Panc1 (cell line): ENCODE measurements at regions not wholly inside any gene's neighbourhood (a gene's known extent, or its start where the extent isn't known, plus 50 kb on each side); places are given as distances from the start of the nearest gene placed in this dataset.

Source experiments
- ATAC-seq: fragments of 200-7000 bp; cut with Tn5 transposase; 2 replicates; pipeline ENCODE4 v1.9.1; 2020; ENCODE audit warnings: mild to moderate bottlenecking, moderate library complexity
- BruUV-seq: library from RNA; stranded (reverse); fragments of 400-500 nt; replicated peaks from 2 replicates; lab custom pipeline; 2021; lab: Mats Ljungman, UMichigan
- CTCF ChIA-PET: fragments of 300-600 bp; sonication (Branson Sonifier 250); formaldehyde crosslinking; loops from one replicate; lab custom pipeline; 2022; ENCODE audit warnings: antibody characterized with exemption; lab: Charles Lee
- POLR2A ChIA-PET: fragments of 300-600 bp; sonication (Branson Sonifier 250); formaldehyde crosslinking; loops from one replicate; lab custom pipeline; 2022; ENCODE audit warnings: antibody characterized with exemption; lab: Charles Lee
- DNase-seq: peaks from one replicate; pipeline ENCODE4 v3.0.0-alpha.2; 2010; ENCODE audit warnings: low read depth, low spot score
- H3K27ac ChIP-seq: 2 replicates; pipeline ENCODE4 v1.5.1; 2011; ENCODE audit warnings: mild to moderate bottlenecking, low read length, inconsistent platforms
- H3K27me3 ChIP-seq: fragments of 200-500 bp; sonication (Bioruptor generic); 2 replicates; pipeline ENCODE4 v1.6.0; 2014; ENCODE audit warnings: low read length, inconsistent platforms; ENCODE audit not compliant: control insufficient read depth, insufficient read depth
- H3K36me3 ChIP-seq: fragments of 200-500 bp; sonication (Bioruptor generic); 2 replicates; pipeline ENCODE4 v1.5.1; 2014; ENCODE audit warnings: inconsistent platforms, mild to moderate bottlenecking, low read length, moderate library complexity; ENCODE audit not compliant: control insufficient read depth, insufficient read depth
- H3K4me1 ChIP-seq: 2 replicates; pipeline ENCODE4 v1.5.1; 2011; ENCODE audit warnings: inconsistent platforms, mild to moderate bottlenecking, low read length, moderate library complexity; ENCODE audit not compliant: control insufficient read depth, insufficient read depth
- H3K4me3 ChIP-seq, 2 experiments: 2 replicates each; pipeline ENCODE4 v1.5.1; 2011 to 2012; ENCODE audit warnings: low read depth in 2 of 2, low read length in 2 of 2, mild to moderate bottlenecking in 2 of 2, inconsistent platforms in 1 of 2, moderate library complexity in 1 of 2
- H3K9me3 ChIP-seq: fragments of 200-500 bp; sonication (Bioruptor generic); 2 replicates; pipeline ENCODE4 v1.5.1; 2014; ENCODE audit warnings: low read depth, mild to moderate bottlenecking, inconsistent platforms, low read length, moderate library complexity; ENCODE audit not compliant: control insufficient read depth, insufficient read depth
- POLR2AphosphoS5 ChIP-seq: IDR thresholded peaks from 2 replicates; pipeline ENCODE4 v1.6.1; 2012; ENCODE audit warnings: mild to moderate bottlenecking, low read depth, low read length, moderate library complexity
- SIN3A ChIP-seq: IDR thresholded peaks from 2 replicates; pipeline ENCODE4 v1.6.1; 2012; ENCODE audit warnings: low read depth, mild to moderate bottlenecking, low read length, moderate library complexity, borderline replicate concordance; ENCODE audit not compliant: insufficient read depth
- TCF7L2 ChIP-seq: IDR thresholded peaks from 2 replicates; pipeline ENCODE4 v1.6.1; 2011; ENCODE audit warnings: mild to moderate bottlenecking, low read depth, low read length, inconsistent platforms
- in situ Hi-C: cut with HindIII; loops from 2 replicates; pipeline ENCODE4 v1.10.0; 2016; ENCODE audit warnings: low sequenced_read_pairs, low pct_unique_long_range_greater_than_20kb
- intact Hi-C: fragments of 100-400 bp; cut with micrococcal nuclease; formaldehyde crosslinking; loops from one replicate; pipeline ENCODE4 v1.10.0; 2022; ENCODE audit not compliant: unreplicated experiment
- TF ChIP-seq, protein P1 (sequence below): fragments of 450-650 bp; IDR thresholded peaks from 2 replicates; pipeline ENCODE4 v1.5.1; 2017; ENCODE audit warnings: mild to moderate bottlenecking
- TF ChIP-seq, protein P2 (sequence below), 2 experiments: IDR thresholded peaks; 2 replicates each; pipeline ENCODE4 v1.6.1; 2011 to 2012; ENCODE audit warnings: low read depth in 2 of 2, control low read depth in 1 of 2, low read length in 1 of 2, mild to moderate bottlenecking in 1 of 2, moderate library complexity in 1 of 2; ENCODE audit not compliant: insufficient read depth in 1 of 2

DNA sequence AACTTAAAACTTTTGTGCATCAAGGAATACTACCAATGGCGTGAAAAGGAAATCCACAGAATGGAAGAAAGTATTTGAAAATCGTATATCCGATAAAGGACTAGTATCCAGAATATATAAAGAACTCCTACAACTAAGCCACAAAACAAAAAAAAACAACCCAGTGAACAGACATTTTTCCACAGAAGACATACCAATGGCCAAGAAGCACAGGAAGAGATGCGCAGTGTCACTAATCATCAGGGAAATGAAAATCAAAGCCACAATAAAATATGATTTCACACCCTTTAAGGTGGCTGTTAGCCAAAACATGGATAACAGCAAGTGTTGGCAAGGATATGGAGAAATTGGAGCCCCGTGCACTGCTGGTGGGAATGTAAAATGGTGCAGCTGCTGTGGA lies 203.3 kb downstream of the SEC14L1 start:
- Histone ChIP-seq H3K4me3 (no peak overlapping the region), H3K27me3 (no peaks in the 10 kb centered on the region), H3K9me3 (peaks cover 7% of the 10 kb centered on the region; the same call in 1 of the 2 replicates), H3K27ac (no peak overlapping the region), H3K4me1 (peaks cover 18% of the 10 kb centered on the region), H3K36me3 (no peaks in the 10 kb centered on the region)
- BruUV-seq = TSS peak; percentile 64
- no peak for TF ChIP-seq SIN3A
- TF ChIP-seq, protein P1, sequence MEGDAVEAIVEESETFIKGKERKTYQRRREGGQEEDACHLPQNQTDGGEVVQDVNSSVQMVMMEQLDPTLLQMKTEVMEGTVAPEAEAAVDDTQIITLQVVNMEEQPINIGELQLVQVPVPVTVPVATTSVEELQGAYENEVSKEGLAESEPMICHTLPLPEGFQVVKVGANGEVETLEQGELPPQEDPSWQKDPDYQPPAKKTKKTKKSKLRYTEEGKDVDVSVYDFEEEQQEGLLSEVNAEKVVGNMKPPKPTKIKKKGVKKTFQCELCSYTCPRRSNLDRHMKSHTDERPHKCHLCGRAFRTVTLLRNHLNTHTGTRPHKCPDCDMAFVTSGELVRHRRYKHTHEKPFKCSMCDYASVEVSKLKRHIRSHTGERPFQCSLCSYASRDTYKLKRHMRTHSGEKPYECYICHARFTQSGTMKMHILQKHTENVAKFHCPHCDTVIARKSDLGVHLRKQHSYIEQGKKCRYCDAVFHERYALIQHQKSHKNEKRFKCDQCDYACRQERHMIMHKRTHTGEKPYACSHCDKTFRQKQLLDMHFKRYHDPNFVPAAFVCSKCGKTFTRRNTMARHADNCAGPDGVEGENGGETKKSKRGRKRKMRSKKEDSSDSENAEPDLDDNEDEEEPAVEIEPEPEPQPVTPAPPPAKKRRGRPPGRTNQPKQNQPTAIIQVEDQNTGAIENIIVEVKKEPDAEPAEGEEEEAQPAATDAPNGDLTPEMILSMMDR = no peak
- TF ChIP-seq TCF7L2 = no peak
- no peak for TF ChIP-seq POLR2AphosphoS5
- TF ChIP-seq, protein P2, sequence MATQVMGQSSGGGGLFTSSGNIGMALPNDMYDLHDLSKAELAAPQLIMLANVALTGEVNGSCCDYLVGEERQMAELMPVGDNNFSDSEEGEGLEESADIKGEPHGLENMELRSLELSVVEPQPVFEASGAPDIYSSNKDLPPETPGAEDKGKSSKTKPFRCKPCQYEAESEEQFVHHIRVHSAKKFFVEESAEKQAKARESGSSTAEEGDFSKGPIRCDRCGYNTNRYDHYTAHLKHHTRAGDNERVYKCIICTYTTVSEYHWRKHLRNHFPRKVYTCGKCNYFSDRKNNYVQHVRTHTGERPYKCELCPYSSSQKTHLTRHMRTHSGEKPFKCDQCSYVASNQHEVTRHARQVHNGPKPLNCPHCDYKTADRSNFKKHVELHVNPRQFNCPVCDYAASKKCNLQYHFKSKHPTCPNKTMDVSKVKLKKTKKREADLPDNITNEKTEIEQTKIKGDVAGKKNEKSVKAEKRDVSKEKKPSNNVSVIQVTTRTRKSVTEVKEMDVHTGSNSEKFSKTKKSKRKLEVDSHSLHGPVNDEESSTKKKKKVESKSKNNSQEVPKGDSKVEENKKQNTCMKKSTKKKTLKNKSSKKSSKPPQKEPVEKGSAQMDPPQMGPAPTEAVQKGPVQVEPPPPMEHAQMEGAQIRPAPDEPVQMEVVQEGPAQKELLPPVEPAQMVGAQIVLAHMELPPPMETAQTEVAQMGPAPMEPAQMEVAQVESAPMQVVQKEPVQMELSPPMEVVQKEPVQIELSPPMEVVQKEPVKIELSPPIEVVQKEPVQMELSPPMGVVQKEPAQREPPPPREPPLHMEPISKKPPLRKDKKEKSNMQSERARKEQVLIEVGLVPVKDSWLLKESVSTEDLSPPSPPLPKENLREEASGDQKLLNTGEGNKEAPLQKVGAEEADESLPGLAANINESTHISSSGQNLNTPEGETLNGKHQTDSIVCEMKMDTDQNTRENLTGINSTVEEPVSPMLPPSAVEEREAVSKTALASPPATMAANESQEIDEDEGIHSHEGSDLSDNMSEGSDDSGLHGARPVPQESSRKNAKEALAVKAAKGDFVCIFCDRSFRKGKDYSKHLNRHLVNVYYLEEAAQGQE (IDR thresholded peaks at IDR 0.05; ENCODE audit: insufficient read depth in 1 of 2, low read depth in 2 of 2, low read length in 1 of 2) = no peak
- POLR2A ChIA-PET = no interaction called here
- DNase-seq (no peak), ATAC-seq (no peak)
- intact Hi-C loops (no loop called here), in situ Hi-C loops (no loop called here)
- CTCF ChIA-PET = no interaction called here

DNA sequence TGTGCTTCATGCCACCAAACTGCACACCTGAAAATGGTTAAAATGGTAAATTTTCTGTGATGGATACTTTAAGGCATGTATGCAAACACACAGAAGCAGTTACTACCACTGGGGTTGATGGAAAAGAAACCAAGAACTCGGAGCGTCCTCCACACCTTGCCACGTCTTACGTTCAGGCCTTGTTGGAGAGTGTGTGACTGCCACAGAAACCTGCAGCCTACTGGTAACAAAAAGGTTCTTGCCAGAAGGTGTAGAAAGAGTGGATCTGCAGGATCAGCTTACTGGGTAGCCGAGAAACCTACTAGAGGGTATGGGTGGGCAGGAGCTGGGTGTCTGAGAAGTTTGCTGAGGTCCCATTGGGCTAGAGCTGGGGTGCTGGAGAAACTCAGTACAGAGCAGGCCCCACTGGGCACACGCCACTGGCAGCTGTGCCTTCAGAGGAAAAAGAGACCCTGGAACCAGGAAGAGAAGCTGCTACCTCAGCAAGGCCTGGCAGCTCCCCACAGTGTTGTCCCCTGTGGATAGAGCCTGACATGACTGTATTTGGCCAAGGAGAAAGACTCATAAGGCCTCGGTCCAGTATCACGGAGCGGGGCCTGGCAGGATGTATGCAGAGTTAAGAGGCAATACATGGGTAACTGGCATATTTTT lies 204.6 kb downstream of the SEC14L1 start:
- POLR2A ChIA-PET = no interaction called here
- TSS peak; percentile 45 for BruUV-seq
- intact Hi-C loops = no loop called here
- in situ Hi-C loops = no loop called here
- Histone ChIP-seq H3K4me3 (no peak overlapping the region), H3K36me3 (0 out of 2 replicates have a peak, but pooled peaks cover 2% of the 10 kb centered on the region), H3K27me3 (no peaks in the 10 kb centered on the region), H3K27ac (no peak overlapping the region), H3K4me1 (peaks cover 29% of the 10 kb centered on the region), H3K9me3 (peaks cover 7% of the 10 kb centered on the region; the same call in 1 of the 2 replicates)
- DNase-seq (no peak), ATAC-seq (peak; percentile 58)
- CTCF ChIA-PET = no interaction called here
- TF ChIP-seq TCF7L2 (no peak), POLR2AphosphoS5 (no peak), SIN3A (no peak)
- TF ChIP-seq, protein P1 = no peak
- TF ChIP-seq, protein P2 (IDR thresholded peaks at IDR 0.05; ENCODE audit: insufficient read depth in 1 of 2, low read depth in 2 of 2, low read length in 1 of 2) = no peak
